Stimulated activated CD4-positive, alpha-beta T cell treated with anti-CD3 and anti-CD28 coated beads, Interleukin-2, amount 100 ng/mL, for 4 hours (primary cell): ENCODE measurements at regions not wholly inside any gene's neighbourhood (a gene's known extent, or its start where the extent isn't known, plus 50 kb on each side); places are given as distances from the start of the nearest gene placed in this dataset.

Source experiments
- DNase-seq: peaks from one replicate; pipeline ENCODE4 v3.0.0-alpha.2; 2020; ENCODE audit warnings: low read depth

- no peak for DNase-seq
These were observed 179.8 kb downstream of the KCNRG start for GRCh38 chr13:50195045-50195444.

- no peak for DNase-seq
These were observed 180.9 kb downstream of the KCNRG start for GRCh38 chr13:50196118-50196517.

- DNase-seq = no peak
These were observed 182.5 kb downstream of the KCNRG start for GRCh38 chr13:50197705-50198104.

- no peak for DNase-seq
These were observed 183.3 kb downstream of the KCNRG start for GRCh38 chr13:50198508-50198907.

- no peak for DNase-seq
These were observed 185.3 kb downstream of the KCNRG start for GRCh38 chr13:50200569-50200968.

GRCh38 chr13:50200988-50201387 lies 185.7 kb downstream of the KCNRG start:
- no peak for DNase-seq

GRCh38 chr13:50202485-50202884 lies 187.2 kb downstream of the KCNRG start:
- no peak for DNase-seq

GRCh38 chr13:50203256-50203941 lies 188.2 kb downstream of the KCNRG start:
- DNase-seq = no peak

- DNase-seq = no peak
These were observed 190.3 kb downstream of the KCNRG start for GRCh38 chr13:50205581-50205980.

GRCh38 chr13:50208826-50209335 lies 193.6 kb downstream of the KCNRG start:
- DNase-seq = no peak

- DNase-seq = no peak
These were observed 194.4 kb downstream of the KCNRG start for GRCh38 chr13:50209631-50210030.

GRCh38 chr13:50213526-50213925 lies 198.3 kb downstream of the KCNRG start:
- DNase-seq = no peak

- DNase-seq = no peak
These were observed 199.3 kb downstream of the KCNRG start for GRCh38 chr13:50214514-50214913.

- DNase-seq = no peak
These were observed 200.2 kb downstream of the KCNRG start for GRCh38 chr13:50215399-50215798.

GRCh38 chr13:50219743-50220142 lies 204.5 kb downstream of the KCNRG start:
- no peak for DNase-seq

GRCh38 chr13:50220938-50221337 lies 205.7 kb downstream of the KCNRG start:
- no peak for DNase-seq

GRCh38 chr13:50222569-50223332 lies 207.5 kb downstream of the KCNRG start:
- no peak for DNase-seq

GRCh38 chr13:50224534-50224933 lies 209.3 kb downstream of the KCNRG start:
- peak; percentile 22 for DNase-seq

GRCh38 chr13:50225193-50226155 lies 210.2 kb downstream of the KCNRG start:
- no peak for DNase-seq

- no peak for DNase-seq
These were observed 211.4 kb downstream of the KCNRG start for GRCh38 chr13:50226515-50227155.

- DNase-seq = no peak
These were observed 212.1 kb downstream of the KCNRG start for GRCh38 chr13:50227361-50227760.

- DNase-seq = no peak
These were observed 213.3 kb downstream of the KCNRG start for GRCh38 chr13:50228527-50228926.
